ENCODE measurements at regions not wholly inside any gene's neighbourhood (a gene's known extent, or its start where the extent isn't known, plus 50 kb on each side); places are given as distances from the start of the nearest gene placed in this dataset.

GRCh38 chr7:153628406-153628805, 423.8 kb upstream of the DPP6 start:
- ATAC-seq (no peak), DNase-seq (no peak)
- no peak for TF ChIP-seq CTCF (IDR thresholded peaks at IDR 0.05)
- Mint-ChIP-seq H3K9me3 (peaks cover 6% of the 10 kb centered on the region), H3K4me1 (ENCODE audit: low read depth) (no peaks in the 10 kb centered on the region), H3K27me3 (no peaks in the 10 kb centered on the region), H3K4me3 (no peak overlapping the region), H3K36me3 (ENCODE audit: low read depth) (no peaks in the 10 kb centered on the region), H3K27ac (no peak overlapping the region)
- CTCF ChIA-PET = no interaction called here
- POLR2A ChIA-PET = no interaction called here
- intact Hi-C loops (cut with micrococcal nuclease) = no loop called here

GRCh38 chr7:153628825-153629224, 423.4 kb upstream of the DPP6 start:
- CTCF ChIA-PET = no interaction called here
- TF ChIP-seq CTCF (IDR thresholded peaks at IDR 0.05) = no peak
- Mint-ChIP-seq H3K27ac (no peak overlapping the region), H3K4me3 (no peak overlapping the region), H3K27me3 (no peaks in the 10 kb centered on the region), H3K36me3 (ENCODE audit: low read depth) (no peaks in the 10 kb centered on the region), H3K9me3 (peaks cover 6% of the 10 kb centered on the region), H3K4me1 (ENCODE audit: low read depth) (no peaks in the 10 kb centered on the region)
- intact Hi-C loops (cut with micrococcal nuclease) = no loop called here
- POLR2A ChIA-PET = no interaction called here
- DNase-seq (no peak), ATAC-seq (no peak)

GRCh38 chr7:153638821-153639435, 413.3 kb upstream of the DPP6 start:
- Mint-ChIP-seq H3K4me3 (no peak overlapping the region), H3K36me3 (ENCODE audit: low read depth) (no peaks in the 10 kb centered on the region), H3K27ac (no peak overlapping the region), H3K9me3 (peaks cover 4% of the 10 kb centered on the region), H3K27me3 (no peaks in the 10 kb centered on the region), H3K4me1 (ENCODE audit: low read depth) (no peaks in the 10 kb centered on the region)
- ChIA-PET POLR2A (interaction anchor here (0.5 kb wide), 1 partner anchor 12 kb away, joined by 3 read pairs; no protein-coding TSS in a partner anchor), CTCF (no interaction called here)
- no peak for TF ChIP-seq CTCF (IDR thresholded peaks at IDR 0.05)
- DNase-seq (no peak), ATAC-seq (no peak)
- intact Hi-C loops (cut with micrococcal nuclease) = no loop called here

GRCh38 chr7:153640586-153640985, 411.6 kb upstream of the DPP6 start:
- Mint-ChIP-seq H3K4me1 (ENCODE audit: low read depth) (no peaks in the 10 kb centered on the region), H3K27ac (no peak overlapping the region), H3K4me3 (no peak overlapping the region), H3K27me3 (no peaks in the 10 kb centered on the region), H3K36me3 (ENCODE audit: low read depth) (no peaks in the 10 kb centered on the region), H3K9me3 (peaks cover 6% of the 10 kb centered on the region)
- DNase-seq (no peak), ATAC-seq (no peak)
- TF ChIP-seq CTCF (IDR thresholded peaks at IDR 0.05) = no peak
- ChIA-PET CTCF (no interaction called here), POLR2A (no interaction called here)
- intact Hi-C loops (cut with micrococcal nuclease) = no loop called here

- peaks cover 8% of the 10 kb centered on the region for H3K9me3 Mint-ChIP-seq
- DNase-seq (no peak), ATAC-seq (no peak)
- no peaks in the 10 kb centered on the region for H3K27me3 Mint-ChIP-seq
- no peak overlapping the region for H3K4me3 Mint-ChIP-seq
- H3K4me1 Mint-ChIP-seq (ENCODE audit: low read depth) = no peaks in the 10 kb centered on the region
- POLR2A ChIA-PET = no interaction called here
- no peak overlapping the region for H3K27ac Mint-ChIP-seq
- no peak for TF ChIP-seq CTCF (IDR thresholded peaks at IDR 0.05)
- intact Hi-C loops (cut with micrococcal nuclease) = no loop called here
- H3K36me3 Mint-ChIP-seq (ENCODE audit: low read depth) = no peaks in the 10 kb centered on the region
- CTCF ChIA-PET = no interaction called here
Measured at GRCh38 chr7:153641199-153641598, 411.0 kb upstream of the DPP6 start.

All from activated CD8-positive, alpha-beta T cell treated with anti-CD3 and anti-CD28 coated beads for 36 hours (primary cell).